ENCODE measurements at regions not wholly inside any gene's neighbourhood (a gene's known extent, or its start where the extent isn't known, plus 50 kb on each side); places are given as distances from the start of the nearest gene placed in this dataset.

DNA sequence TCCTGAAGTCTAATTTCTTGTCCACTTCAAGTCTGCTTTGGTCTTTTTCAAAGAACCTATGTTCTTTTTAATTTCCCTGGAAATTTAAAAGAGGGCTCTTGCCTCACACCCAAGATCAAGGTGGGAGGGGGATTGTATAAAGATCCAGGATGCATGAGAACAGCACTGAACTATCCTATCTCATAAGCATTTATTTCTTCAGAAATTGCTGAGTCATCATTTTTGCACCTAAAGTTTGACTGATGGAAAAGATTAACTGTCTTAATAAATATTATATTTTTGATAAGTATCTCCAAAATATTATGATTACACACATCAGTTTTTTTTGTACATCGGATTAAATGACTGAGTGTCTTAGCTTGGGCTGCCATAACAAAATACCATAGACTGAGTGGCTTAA lies 90.5 kb downstream of the RPS24 start:
- H3K27me3 ChIP-seq (ENCODE audit: control insufficient read depth, insufficient read depth, low read length): peaks cover 3% of the 10 kb centered on the region
- no peak for DNase-seq (ENCODE audit: low read depth)
- no peaks in the 10 kb centered on the region for H3K36me3 ChIP-seq (ENCODE audit: control insufficient read depth, insufficient read depth, low read length)
- TF ChIP-seq, protein P1, sequence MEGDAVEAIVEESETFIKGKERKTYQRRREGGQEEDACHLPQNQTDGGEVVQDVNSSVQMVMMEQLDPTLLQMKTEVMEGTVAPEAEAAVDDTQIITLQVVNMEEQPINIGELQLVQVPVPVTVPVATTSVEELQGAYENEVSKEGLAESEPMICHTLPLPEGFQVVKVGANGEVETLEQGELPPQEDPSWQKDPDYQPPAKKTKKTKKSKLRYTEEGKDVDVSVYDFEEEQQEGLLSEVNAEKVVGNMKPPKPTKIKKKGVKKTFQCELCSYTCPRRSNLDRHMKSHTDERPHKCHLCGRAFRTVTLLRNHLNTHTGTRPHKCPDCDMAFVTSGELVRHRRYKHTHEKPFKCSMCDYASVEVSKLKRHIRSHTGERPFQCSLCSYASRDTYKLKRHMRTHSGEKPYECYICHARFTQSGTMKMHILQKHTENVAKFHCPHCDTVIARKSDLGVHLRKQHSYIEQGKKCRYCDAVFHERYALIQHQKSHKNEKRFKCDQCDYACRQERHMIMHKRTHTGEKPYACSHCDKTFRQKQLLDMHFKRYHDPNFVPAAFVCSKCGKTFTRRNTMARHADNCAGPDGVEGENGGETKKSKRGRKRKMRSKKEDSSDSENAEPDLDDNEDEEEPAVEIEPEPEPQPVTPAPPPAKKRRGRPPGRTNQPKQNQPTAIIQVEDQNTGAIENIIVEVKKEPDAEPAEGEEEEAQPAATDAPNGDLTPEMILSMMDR (IDR thresholded peaks at IDR 0.05; ENCODE audit: insufficient read depth, low read length, poor library complexity, severe bottlenecking): no peak
- no peak overlapping the region for H3K4me3 ChIP-seq (ENCODE audit: low read depth, low read length)

DNA sequence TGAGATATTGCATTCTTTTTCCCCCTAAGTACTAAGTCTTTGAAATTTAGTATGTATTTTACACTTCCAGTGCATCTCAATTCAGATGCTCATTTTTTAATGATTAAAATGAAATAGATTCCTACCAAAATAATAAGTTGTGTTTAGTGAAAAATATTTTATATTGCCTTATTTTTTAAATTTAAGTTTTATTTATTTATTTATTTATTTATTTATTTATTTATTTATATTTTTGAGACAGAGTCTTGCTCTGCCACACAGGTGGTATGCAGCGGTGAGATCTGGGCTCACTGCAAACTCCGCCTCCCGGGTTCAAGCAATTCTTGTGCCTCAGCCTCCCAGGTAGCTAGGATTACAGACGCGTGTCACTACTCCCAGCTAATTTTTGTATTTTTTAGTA lies 95.5 kb downstream of the RPS24 start:
- no peak for DNase-seq (ENCODE audit: low read depth)
- Histone ChIP-seq H3K27me3 (ENCODE audit: control insufficient read depth, insufficient read depth, low read length) (peaks cover 2% of the 10 kb centered on the region), H3K4me3 (ENCODE audit: low read depth, low read length) (no peak overlapping the region), H3K36me3 (ENCODE audit: control insufficient read depth, insufficient read depth, low read length) (no peaks in the 10 kb centered on the region)
- TF ChIP-seq, protein P1 (IDR thresholded peaks at IDR 0.05; ENCODE audit: insufficient read depth, low read length, poor library complexity, severe bottlenecking): no peak

DNA sequence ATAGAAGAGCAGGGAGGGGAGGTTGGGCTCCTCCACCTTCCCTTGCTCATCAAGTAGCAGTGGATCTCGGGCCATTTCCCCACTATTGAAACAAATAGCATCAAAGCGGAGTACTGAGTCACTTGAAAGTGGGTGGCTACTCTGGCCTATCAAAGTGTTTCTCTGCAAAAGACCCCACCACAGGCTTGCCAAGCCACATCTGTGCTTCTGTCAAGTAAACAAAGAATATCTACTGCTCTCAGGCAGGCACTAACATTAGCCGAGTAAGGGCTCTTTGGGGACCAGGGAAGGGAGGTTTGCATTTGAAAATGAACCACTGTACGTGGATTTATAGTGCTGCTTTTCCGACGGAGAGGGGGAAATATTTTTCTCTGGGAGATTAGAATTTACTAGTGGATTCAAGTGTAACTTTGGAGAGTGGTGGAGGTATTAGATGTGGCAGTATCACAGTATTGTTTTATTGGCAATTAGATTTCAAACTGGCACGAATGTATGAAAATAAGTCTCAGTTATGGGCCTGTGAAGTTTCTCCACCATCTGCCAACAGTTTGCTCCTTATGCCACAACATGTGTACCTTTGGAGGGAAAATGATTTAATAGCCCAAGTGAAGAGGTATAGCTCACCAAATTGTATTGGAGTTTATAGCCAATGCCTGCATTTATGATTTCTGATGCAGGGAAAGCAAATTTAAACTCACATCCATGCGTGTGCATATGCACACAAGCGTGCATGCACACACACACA lies 97.5 kb downstream of the RPS24 start:
- TF ChIP-seq, protein P1 (IDR thresholded peaks at IDR 0.05; ENCODE audit: insufficient read depth, low read length, poor library complexity, severe bottlenecking): no peak
- no peak for DNase-seq (ENCODE audit: low read depth)
- no peaks in the 10 kb centered on the region for H3K36me3 ChIP-seq (ENCODE audit: control insufficient read depth, insufficient read depth, low read length)
- H3K27me3 ChIP-seq (ENCODE audit: control insufficient read depth, insufficient read depth, low read length): peaks cover 2% of the 10 kb centered on the region
- no peak overlapping the region for H3K4me3 ChIP-seq (ENCODE audit: low read depth, low read length)

DNA sequence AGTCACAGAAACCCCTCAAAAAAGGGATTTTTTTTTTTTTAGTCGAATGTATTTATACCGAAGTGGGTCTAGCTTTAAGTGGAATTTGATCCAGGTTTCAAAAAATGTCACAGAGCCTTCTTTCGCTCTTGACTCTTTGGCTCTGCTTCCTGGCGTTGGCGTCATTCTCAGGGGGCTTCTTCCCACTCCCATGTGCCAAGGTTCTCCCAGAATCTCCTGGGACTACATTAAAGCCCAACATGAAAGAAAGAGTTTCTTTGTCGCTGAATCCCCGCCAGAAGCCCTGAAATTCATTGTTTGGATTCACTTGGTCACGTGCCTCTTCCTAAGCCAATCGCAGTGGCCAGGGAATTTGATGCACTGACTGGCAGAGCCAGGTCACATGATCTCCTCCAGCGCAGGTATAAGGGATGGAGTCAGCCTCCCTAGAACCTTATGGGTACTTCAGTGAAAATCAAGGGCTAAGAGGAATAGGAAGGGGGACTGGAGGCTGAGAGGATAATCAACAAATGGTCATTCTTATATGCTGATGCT lies 101.2 kb downstream of the RPS24 start:
- no peak for DNase-seq (ENCODE audit: low read depth)
- TF ChIP-seq, protein P1 (IDR thresholded peaks at IDR 0.05; ENCODE audit: insufficient read depth, low read length, poor library complexity, severe bottlenecking): no peak
- H3K4me3 ChIP-seq (ENCODE audit: low read depth, low read length): no peak overlapping the region

DNA sequence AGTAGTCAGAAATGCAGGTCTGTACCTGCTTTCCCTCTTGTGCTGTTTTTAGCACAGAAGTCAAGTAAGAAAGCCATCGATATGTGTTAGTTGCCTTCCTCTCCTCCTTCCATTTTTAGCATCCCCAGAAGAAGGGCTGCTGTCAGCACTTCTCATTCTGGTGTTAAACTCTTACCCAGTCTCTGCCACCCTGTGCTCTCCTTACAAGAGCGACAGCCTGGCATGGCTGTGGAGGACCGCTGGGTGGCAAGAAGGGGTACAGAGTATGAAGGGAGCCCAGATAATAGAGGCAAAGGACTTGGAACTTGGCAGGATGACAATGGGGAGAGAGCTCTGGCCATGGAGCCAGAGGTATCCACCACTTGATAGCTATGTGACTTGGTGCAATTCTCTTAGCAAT lies 103.5 kb downstream of the RPS24 start:
- H3K4me3 ChIP-seq (ENCODE audit: low read depth, low read length): no peak overlapping the region
- H3K27me3 ChIP-seq (ENCODE audit: control insufficient read depth, insufficient read depth, low read length): peaks cover 12% of the 10 kb centered on the region
- H3K36me3 ChIP-seq (ENCODE audit: control insufficient read depth, insufficient read depth, low read length): no peaks in the 10 kb centered on the region
- TF ChIP-seq, protein P1 (IDR thresholded peaks at IDR 0.05; ENCODE audit: insufficient read depth, low read length, poor library complexity, severe bottlenecking): no peak
- DNase-seq (ENCODE audit: low read depth): no peak

More for the DNA sequence above, 101.2 kb downstream of the RPS24 start:
- H3K36me3 ChIP-seq (ENCODE audit: control insufficient read depth, insufficient read depth, low read length): no peaks in the 10 kb centered on the region
- peaks cover 6% of the 10 kb centered on the region for H3K27me3 ChIP-seq (ENCODE audit: control insufficient read depth, insufficient read depth, low read length)

DNA sequence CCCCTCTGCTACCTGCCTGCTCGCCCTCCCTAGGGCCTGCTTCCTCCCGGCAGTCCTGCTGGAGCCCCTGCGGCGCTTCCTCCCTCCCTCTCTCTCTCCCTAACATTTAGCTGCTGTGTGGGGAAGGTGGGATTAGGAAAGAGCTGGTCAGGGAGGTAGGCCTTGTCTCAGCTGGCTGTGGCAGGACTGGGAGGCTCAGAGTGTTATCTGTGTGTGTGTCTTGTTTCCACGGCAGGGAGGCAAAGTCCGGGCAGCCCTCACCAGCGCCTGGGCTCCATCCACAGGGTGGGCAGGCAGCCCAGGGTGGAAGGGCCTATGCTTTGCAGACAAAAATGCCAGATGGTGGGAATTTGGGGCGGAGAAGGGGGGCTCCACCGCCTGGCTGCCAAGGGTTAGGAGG lies 105.7 kb downstream of the RPS24 start:
- H3K36me3 ChIP-seq (ENCODE audit: control insufficient read depth, insufficient read depth, low read length): no peaks in the 10 kb centered on the region
- no peak for DNase-seq (ENCODE audit: low read depth)
- TF ChIP-seq, protein P1 (IDR thresholded peaks at IDR 0.05; ENCODE audit: insufficient read depth, low read length, poor library complexity, severe bottlenecking): no peak
- H3K27me3 ChIP-seq (ENCODE audit: control insufficient read depth, insufficient read depth, low read length): peaks cover 10% of the 10 kb centered on the region
- no peak overlapping the region for H3K4me3 ChIP-seq (ENCODE audit: low read depth, low read length)
